GM21786 (cell line): ENCODE measurements at regions not wholly inside any gene's neighbourhood (a gene's known extent, or its start where the extent isn't known, plus 50 kb on each side); places are given as distances from the start of the nearest gene placed in this dataset.
"Not testable (repeated sequence)": the region's sequence is repeated elsewhere in the genome, so short reads cannot be mapped to it uniquely, and the experiment has no call there.

Source experiments
- ATAC-seq: cut with Tn5 transposase; IDR thresholded peaks from one replicate; pipeline ENCODE4 v1.9.1; 2021; ENCODE audit not compliant: unreplicated experiment

DNA sequence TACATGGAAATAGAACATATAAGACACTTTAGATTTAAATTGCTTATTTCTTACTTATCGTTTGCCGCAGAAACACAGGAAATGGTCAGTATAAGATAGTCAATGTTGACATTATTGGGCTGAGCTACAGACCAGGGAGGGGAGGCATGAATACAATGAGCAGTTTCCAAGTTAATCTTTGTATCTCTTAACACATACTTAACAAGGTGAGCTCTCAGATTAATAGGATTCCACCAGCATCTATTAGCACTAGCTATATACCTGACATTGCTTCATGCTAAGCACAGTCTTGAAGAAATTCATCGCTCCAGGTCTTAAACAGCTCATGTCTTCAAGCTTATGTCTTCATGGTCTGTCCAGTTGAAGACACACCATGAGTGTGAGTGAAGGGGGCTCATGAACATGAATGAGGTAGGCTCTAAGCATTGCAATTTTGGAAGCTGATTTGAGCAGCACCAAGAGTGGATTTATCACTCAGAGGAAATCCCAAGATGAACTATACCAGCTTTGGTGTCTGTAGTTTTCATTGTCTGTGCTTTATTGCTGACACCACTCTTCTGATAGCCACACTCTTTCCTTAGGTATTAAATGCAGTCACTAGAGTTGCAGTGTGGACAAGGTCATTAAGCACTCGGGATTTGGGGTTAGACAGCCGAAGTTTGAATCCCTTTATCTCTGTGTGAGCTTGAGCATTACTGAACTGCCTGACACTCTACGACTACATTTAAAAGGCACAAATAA, 359.3 kb upstream of the EPHA4 start:
- ATAC-seq: no peak

DNA sequence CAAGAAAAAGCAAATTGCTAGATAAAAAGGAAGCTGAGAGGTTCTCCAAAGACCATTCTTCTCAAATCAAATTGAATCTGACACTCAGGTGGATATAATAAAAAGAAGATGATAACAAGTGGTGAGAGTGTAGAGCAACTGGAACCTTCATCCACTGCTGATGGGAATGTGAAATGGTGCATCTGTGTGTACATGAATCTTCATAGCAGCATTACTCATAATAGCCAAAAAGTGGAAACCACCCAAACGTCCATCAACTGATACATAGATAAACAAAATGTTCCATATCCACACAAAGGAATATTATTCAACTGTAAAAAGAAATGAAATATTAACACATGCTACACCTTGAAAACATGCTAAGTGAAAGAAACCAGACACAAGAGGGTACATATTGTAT, 357.2 kb upstream of the EPHA4 start:
- no peak for ATAC-seq

DNA sequence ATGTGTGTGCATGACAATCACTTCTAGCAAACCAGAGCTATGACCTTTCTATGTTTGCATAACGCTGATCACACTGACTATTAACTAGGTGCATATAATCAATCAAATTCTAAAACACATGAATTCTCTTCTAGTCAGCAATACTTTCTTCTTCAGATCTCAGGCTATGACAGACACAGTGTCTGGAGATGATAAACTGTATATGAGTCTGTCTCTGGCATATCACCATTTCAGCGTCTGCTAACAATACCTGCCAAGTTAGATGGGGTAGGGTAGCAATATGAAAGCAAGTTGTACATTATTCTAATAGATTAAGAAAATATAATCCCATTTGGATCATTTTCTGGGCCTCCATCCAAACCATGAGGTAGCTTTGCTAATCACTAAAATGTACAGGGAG, 354.2 kb upstream of the EPHA4 start:
- no peak for ATAC-seq

DNA sequence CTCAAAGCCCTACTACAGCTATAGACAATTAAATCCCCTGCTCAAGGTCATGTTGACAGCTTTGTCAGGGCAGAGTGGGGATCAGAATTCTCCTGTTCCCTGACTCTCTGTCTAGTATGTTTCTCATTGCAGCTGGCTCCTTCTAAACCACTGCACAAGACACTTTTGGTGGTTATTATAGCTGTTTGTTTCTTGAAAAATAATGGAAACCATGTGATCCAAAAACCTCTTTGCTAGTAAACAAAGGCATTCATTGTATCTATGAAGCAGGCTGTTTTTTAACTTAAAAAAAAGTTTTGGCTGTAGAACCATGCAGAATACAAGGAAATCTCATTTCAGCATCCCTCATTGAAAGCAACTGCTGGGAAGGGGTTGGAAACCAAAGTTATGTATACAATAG, 352.5 kb upstream of the EPHA4 start:
- no peak for ATAC-seq

DNA sequence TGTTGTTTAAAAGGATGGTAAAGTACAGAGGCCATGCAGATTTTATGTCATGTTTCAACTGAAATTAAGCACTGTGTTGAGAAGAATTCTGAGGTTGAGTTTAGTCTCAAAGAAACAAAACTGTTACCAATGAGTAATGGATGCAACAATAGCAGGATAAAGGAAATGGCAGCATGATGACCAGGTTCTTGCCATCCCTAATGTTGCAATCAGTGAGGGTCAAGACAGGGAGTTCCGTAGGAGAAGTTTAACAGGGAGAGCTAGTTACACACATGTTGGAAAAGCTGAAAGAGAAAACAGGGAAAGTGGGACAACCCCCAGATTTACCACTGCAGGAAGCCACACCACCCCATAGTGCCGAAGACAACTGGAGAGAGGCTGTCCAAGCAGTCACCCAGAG, 343.8 kb upstream of the EPHA4 start:
- no peak for ATAC-seq

DNA sequence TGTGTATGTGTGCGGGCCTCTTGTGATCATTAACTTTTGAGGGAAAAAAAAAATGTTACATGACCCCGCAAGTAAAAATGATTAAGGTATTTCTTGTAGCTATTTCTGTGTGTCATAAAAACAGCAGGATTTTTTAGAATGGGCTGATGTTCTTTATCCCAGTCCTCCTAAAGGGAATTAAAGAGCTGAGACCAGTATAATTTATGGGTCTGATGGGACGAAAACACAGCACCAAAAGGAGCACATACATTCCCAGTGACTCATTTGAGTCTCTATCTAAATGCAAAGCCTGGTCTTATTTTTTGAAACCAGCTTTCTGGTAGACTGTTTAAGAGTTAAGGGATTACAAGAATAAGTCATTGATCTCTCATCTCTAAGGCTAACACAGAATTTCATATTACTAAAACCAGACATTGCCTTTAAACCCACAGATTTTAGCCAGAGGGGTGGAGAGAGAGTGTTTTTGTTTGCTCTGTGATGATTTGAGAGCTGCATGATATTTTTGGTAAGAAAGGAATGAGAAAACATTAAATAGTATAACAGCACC, 342.3 kb upstream of the EPHA4 start:
- ATAC-seq: no peak

DNA sequence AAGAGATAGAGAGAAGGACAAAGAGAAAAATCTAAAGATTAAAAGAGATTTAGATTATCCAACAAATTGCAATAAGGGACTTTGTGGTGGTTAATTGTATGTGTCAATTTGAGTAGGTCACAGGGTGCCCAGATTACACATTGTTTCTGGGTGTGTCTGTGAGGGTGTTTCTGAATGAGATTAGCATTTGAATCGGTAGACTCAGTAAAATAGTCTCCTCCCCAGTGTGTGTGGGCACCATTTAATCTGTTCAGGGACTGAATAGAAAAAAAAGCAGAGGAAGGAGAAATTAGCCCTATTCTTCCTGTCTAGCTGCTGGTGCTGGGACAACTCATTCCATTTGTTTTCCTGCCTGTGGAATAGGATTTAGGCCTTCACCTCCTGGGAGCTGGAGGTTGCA, 339.8 kb upstream of the EPHA4 start:
- ATAC-seq: no peak

DNA sequence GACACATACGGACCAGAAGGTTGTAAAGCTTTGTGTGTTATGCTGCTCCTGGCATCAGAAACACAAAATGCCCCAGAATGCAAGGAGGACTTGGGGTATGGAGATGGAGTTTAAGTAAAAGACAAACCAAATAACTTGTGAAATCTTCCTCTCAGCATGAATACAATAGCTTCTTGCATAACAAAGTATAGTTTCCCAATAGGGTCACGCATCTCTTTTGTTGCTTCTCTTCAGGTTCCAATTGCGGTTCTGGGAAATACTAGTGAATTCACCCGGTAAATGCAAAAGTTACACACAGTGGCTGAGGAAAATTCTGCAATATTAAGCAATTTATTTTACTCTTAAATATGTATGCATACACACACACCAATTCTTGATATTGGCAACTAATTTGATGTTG, 339.2 kb upstream of the EPHA4 start:
- ATAC-seq: no peak

DNA sequence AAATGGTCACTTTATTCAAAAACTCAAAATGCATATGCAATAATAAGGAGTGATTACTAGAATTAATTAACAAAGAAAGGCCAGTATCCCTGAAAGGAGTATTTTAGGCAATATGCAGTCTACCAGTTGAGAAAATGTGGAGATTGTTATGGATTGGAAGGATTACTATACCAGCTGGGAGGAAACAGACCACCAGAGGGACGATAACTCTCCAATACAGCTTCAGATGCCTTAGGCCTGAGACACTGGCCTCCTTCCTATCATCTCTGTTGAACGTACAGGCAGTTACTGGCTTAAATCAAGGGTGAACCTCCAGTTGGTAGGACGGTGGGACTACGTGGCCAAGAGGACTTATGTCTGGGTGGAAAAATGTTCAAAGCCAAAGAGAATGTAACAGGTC, 336.4 kb upstream of the EPHA4 start:
- no peak for ATAC-seq

DNA sequence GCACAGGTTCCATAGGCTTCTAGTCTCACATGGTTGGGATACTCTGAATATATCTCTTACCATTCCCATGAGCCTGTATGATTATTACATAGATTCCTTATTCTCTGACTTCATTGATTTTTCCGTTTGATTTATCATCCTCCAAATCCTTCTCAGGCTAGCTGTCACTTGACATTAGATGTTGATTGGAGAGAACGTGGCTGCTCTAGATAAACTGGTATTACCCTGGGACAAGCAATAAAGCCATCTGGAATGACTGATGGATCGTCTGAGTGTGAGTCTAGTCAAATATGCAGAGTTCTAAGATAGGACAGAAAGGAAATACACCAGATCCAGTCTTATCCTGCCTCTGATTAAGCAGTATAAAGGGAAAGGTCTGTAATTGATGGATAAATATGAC, 325.6 kb upstream of the EPHA4 start:
- no peak for ATAC-seq

DNA sequence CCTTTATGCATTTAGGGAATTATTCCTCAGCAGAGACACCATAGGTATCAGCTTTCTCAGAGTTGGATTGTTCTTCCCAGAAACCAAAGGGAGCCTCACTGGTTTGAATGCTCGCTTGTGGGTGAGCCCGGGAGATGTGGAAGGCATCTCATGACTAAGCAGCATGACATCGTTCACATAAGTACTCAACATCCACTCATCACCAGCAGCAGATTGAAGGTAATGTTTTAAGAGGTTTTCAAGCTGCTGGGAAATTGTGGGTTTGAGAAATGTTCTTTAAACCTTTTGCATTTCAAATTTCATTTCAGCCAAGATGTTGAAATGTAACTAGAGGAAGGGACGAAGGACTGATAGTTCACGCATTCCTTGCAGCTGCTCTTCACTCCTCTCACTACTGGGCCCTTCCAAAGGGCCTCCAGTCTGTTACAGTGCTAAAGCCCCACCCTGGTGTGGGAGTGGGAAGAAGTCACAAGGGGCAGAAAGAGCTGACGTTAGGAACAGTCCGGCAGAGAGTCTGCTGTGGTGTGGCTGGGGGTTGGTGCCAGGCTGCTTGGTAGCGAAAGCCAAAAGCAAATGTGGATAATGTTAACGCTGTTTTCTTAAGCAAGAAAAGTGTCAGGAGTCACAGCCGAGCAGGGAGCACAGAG, 324.5 kb upstream of the EPHA4 start:
- no peak for ATAC-seq

DNA sequence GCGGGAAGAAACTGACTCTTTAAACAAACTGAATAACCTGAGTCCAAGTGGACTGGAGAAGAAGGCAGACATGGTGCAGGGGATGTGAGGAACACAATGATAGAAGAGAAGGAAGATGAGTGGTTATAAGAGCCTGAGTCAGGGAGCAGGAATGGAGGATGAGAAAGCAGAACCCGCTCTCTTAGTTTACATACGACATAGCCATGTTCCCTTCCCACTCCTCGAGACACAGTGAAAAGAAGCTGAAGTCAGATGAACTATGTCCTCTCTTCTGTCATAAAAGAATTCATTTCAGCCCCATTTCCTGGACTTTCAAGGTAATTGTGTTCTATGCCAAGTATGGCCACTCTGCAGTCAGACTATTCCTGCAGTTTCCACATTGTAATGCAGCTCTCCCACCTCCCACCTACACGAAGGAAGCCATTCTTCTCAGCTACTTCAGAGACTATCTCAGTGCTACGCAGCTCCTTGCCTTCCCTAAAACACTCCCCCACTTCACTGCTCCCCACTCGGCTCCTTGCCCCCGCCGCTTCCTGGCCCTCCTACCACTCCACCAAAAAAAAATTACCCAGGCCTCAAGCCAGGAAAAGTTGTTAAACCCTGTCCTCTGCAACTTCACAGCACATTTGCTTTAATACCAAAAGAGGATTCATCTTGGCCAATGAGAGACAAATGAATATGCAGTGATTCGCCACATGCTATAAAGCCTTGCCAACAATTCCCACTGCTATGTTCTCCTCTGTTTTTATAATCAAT, 323.4 kb upstream of the EPHA4 start:
- no peak for ATAC-seq

DNA sequence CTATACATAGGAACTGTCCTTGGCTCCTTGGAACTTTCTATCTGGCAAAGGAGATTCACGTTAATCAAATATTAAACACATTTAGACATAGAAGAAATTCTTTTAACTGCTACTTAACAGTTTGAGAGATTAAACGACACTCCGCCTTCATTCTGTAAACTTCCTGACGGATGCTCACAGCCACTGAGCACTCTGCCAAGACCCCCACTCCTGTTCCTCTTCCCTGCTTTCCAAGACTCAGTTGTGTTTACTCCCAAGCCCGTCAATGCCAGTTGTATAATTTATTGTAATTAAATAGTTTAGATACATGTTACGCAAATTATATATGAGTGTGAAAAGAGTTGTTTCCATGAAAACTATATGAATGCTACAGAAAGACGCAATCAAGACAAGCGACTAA, 321.4 kb upstream of the EPHA4 start:
- ATAC-seq: no peak

DNA sequence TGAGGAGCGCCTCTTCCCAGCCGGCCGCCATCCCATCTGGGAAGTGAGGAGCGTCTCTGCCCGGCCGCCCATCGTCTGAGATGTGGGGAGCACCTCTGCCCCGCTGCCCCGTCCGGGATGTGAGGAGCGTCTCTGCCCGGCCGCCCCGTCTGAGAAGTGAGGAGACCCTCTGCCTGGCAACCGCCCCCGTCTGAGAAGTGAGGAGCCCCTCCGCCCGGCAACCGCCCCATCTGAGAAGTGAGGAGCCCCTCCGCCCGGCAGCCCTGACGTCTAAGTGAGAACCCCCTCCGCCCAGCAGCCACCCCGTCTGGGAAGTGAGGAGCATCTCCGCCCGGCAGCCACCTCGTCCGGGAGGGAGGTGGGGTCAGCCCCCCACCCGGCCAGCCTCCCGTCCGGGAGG, 319.9 kb upstream of the EPHA4 start:
- not testable (repeated sequence) for ATAC-seq

DNA sequence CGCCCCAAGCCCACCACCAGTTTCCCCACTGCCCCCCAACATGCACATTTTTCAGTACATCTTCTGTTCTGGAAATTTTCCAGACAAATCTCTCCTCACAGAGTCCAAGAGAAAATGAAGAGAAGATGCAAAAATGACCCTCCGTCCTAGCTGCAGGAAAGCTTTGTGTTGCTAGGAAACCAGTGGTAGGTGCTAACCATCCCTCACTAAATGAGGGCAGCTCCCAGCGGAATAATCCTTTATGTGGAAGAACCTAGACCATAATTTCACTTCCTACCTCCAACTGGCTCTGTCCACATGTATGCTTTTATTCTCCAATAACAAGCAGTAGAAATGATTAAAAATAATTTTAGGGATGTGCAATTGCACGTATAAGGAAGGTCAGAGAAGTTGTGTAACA, 311.9 kb upstream of the EPHA4 start:
- no peak for ATAC-seq

DNA sequence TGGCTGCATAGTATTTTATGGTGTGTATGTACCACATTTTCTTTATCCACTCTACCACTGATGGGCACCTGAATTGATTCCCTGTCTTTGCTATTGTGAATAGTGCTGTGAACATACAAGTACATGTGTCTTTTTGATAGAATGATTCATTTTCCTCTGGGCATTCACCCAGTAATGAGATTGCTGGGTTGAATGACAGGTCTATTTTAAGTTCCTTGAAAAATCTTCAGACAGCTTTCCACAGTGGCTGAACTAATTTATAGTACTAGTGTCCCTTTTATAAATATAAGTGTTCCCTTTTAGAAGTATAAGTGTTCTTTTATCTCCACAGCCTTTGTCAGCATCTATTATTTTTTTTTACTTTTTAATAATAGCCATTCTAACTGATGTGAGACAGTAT, 303.9 kb upstream of the EPHA4 start:
- ATAC-seq: no peak

DNA sequence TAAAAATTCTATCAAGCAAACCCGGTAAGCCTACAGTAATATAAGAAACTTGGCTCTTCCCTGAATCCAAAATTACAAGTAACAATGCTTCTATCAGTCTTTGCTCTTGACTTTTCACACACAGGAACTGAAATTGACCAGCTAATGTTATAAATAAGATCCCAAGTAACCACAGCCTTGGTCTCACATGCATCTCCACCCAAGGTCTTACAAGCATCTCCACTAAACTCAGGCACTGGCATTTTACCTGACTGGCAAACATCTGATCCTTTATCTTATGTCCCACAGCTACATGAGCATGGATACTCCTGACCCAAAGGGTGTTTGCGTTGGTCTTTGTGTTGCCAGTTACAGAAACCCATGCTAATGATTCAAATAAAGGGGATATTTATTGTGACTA, 302.3 kb upstream of the EPHA4 start:
- no peak for ATAC-seq

DNA sequence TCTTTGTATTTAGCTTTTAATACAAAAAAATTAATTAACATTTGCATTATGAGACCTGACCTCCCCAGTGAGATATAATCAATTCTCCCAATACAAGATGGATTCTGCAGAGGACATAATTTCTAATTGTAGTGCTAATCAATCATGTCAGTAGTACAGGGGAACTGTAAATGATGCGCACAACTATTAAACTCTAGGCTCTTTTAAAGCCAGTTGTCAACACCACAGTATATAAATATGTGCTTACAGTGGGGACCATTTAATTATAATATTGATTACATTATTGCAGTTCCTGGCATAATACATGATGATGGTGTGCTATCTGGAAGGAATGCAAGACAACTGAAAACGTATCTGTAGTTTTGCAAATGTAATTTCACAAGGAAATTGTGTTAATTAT, 285.6 kb upstream of the EPHA4 start:
- no peak for ATAC-seq

DNA sequence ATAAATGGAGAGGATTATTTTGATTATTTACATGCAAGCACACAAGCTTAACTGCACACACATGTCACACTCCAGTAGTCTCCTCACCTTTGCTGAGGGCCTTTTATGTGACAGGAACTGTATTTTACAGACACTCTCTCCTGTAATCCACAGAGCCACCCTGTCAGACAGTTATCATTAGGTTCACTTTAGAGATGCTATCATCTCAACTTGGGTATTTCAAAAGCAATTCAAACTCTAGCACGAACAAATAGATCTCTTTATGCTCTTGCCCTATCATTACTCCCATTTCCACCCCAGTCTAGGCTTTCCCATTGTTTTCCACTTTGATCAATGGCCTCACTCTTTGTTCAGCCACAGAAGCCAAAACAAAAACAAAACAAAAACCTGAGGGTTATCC, 281.2 kb upstream of the EPHA4 start:
- no peak for ATAC-seq

DNA sequence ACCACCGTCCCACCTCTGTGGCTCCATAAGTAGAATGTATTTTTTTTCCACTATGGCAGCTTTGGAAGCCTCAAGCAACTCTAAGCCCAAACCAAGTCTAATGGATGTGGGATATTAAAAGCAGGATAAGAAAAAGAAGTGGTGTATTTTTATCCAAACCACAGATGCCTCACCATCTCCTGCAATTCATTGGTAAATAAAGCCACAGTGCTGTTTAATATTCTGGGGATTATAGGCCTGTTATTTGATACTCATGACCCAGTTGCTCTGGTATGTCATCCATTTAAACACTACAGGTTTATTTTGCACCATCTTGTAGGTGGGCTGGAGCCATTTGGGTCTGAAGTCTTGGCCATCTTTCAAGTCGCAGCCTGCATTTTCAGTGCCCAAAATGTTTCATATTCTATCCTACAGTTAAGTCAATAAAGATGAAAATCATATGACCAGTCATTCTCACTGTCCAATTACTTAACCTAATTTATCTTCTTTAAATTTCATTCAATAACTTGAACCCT, 279.5 kb upstream of the EPHA4 start:
- ATAC-seq: no peak

DNA sequence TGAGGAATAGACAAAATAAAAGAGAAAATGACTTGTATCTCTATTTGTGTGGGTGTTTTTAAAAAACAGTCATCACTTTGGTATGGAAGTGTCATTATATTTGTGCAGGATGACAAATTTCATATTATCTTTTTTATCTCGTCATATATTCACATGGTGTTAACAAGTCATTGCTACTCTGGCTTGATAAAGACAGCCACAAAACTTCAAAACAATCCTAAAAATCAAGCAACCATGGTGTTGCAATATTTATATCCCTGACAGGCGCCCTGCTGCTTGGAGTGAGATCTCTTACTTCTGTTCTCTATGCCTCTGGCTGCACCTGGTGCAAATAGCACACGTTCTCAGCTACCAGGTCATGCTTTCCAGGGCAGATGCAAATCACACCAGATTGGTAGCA, 278.0 kb upstream of the EPHA4 start:
- ATAC-seq: no peak

DNA sequence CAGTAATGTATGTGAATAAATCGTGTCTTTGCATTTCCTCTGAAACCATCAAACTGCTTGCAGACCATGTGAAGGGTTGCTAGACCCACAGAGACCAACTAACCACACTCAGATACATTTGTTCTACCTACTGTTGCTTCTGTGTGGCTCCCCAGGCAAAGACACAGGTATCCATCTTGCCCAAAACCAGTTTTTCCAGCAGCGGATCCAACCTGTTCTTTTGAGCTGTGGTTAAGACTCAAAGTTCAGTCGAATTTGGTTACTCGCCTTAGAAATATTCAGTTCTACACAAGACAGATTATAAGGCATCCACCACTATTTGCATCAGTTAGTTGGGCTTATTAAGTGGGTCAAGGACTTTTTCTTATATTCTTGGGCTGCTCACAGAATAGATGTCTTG, 276.2 kb upstream of the EPHA4 start:
- ATAC-seq: no peak
